T-helper 2 cell (primary cell): ENCODE measurements at regions not wholly inside any gene's neighbourhood (a gene's known extent, or its start where the extent isn't known, plus 50 kb on each side); places are given as distances from the start of the nearest gene placed in this dataset.
A peak's percentile ranks its signal among the peaks of the same experiment; 100 is the strongest.
"Not testable (repeated sequence)": the region's sequence is repeated elsewhere in the genome, so short reads cannot be mapped to it uniquely, and the experiment has no call there.

Experiments
- DNase-seq, 5 experiments: peaks; one replicate each; pipeline versions ENCODE4 v3.0.0 to v3.0.0-alpha.2; 2012 to 2022

DNA sequence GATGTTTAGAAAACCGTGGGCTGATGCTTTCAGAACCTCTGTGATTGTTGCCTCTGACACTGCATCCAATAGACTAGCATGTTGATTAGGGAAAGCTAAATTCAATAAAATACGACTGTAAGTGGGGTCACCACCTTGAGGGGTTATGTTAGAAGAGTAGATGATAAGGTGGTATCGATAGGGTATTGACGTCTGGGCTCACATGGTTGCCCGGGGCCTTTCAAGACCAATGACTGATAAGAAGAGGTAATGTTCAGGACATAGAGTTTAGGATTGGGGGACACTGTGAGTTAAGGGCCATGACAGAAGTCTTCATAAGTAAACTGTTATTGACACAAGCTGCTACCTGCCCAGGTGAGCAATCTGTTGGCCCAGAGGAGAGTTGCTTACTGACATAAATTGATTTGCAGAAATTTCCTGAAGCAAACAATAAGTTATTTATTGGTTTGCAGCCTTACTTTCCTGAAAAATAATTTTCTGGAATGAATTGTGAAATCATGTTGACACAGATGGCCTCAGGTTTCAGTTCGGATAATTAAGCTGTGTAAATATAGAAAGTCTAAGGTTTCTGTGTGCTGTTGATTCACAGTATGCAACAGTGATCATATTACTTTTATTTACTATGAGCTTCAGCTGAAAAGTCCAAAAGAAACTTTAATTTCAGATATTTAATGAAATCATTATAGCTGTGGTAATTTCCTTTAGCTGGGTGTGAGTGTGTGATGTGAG lies 289.9 kb upstream of the PRSS16 start:
- peak in 1 of 5 experiments; percentile 0 for DNase-seq

DNA sequence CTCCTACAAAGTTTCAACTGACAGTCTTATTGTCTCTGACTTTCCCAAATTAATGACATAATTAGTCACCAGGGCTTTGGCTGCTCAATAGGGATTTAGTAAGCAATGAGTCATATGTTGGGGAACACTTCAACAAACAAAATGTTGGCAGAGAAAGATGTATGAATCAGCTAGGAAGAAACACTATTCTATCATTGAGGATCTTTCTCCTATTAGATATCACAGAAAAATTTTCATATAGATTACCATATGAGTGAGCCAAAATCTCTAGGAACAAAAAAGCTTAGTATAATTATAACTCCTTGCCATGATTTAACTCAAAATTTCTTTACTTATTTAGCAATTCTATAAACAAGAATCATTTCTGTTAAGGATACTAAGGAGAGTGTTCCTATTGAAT lies 286.3 kb upstream of the PRSS16 start:
- not testable (repeated sequence) for DNase-seq

DNA sequence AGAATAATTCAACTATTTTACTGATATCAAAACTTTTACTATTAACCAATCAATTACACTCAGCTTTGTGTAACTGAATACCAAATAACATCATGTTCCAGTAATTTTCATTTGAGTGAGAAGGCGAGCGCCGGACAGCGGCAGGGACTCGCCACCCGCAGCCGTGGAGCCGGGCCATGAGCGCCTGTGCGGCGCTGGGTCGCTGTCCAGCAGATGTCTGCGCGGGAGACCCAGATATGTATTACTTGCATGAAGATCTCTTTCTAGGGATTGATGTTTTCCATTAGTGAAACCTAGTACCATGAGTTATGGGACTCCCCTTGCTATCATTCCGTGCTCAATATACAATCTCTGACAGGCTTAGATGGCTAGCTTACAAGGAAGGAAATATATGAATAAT lies 245.1 kb upstream of the PRSS16 start:
- no peak for DNase-seq

DNA sequence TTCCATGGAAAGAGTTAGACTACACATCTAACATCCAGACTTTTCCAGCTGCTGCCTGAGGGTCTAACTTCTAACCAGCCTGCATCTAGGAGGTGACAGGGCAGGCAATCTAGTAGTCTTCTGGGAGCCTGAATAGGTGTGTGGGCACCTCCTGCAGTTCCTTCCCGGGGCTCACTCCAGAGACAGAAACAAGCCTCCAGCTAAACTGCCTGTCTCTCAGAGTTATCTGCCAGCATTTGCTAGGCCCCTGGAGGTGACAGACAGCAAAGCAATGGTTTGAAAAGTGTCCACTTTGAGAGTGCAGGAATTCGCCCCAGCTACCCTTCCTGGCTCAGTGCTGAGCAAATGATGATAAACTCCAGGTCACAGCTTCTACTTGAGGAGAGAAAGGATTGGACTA lies 240.5 kb upstream of the PRSS16 start:
- no peak for DNase-seq

DNA sequence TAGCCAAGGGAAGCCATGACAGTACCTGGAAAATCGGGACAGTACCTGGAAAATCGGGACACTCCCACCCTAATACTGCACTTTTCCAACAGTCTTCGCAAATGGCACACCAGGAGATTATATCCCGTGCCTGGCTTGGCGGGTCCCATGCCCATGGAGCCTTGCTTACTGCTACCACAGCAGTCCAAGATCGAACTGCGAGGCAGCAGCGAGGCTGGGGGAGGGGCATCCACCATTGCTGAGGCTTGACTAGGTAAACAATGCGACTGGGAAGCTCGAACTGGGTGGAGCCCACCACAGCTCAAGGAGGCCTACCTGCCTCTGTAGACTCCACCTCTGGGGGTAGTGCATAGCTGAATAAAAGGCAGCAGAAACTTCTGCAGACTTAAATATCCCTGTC lies 238.9 kb upstream of the PRSS16 start:
- DNase-seq: not testable (repeated sequence)

DNA sequence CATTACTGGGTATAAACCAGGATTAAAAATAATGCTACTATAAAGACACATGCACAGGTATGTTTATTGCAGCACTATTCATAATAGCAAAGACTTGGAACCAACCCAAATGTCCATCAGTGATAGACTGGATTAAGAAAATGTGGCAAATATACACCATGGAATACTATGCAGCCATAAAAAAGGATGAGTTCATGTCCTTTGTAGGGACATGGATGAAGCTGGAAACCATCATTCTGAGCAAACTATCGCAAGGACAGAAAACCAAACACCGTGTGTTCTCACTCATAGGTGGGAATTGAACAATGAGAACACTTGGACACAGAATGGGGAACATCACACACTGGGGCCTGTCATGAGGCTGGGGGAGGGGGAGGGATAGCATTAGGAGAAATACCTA lies 233.4 kb upstream of the PRSS16 start:
- not testable (repeated sequence) for DNase-seq

DNA sequence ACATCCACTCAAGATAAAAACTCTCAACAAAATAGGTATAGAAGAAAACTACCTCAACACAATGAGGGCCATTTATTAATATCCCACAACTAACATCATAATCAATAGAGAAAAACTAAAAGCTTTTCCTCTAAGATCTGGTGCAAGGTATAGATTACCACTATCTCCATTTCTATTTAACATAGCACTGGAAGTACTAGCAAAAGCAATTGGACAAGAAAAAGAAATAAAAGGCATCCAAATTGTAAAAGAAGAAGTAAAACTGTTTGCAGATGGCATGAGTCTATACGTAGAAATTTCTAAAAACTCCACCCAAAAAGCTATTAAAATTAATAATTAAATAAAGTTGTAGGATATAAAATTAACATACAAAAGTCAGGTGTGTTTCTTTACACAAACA lies 230.8 kb upstream of the PRSS16 start:
- DNase-seq: no peak

DNA sequence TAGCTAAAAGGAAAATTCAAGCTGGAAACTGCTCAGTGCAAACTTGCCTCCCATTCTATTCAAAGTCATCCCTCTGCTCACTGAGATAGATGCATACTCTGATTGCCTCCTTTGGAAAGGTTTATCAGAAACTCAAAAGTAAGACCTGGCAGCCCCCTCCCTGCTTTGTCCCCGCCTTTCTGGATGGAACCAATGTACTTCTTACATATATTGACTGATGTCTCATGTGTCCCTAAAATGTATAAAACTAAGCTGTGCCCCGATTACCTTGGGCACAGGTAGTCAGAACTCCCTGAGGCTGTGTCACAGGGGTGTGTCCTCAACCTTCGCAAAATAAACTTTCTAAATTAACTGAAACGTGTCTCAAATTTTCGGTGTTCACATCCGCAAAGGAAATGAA lies 229.1 kb upstream of the PRSS16 start:
- DNase-seq: not testable (repeated sequence)

DNA sequence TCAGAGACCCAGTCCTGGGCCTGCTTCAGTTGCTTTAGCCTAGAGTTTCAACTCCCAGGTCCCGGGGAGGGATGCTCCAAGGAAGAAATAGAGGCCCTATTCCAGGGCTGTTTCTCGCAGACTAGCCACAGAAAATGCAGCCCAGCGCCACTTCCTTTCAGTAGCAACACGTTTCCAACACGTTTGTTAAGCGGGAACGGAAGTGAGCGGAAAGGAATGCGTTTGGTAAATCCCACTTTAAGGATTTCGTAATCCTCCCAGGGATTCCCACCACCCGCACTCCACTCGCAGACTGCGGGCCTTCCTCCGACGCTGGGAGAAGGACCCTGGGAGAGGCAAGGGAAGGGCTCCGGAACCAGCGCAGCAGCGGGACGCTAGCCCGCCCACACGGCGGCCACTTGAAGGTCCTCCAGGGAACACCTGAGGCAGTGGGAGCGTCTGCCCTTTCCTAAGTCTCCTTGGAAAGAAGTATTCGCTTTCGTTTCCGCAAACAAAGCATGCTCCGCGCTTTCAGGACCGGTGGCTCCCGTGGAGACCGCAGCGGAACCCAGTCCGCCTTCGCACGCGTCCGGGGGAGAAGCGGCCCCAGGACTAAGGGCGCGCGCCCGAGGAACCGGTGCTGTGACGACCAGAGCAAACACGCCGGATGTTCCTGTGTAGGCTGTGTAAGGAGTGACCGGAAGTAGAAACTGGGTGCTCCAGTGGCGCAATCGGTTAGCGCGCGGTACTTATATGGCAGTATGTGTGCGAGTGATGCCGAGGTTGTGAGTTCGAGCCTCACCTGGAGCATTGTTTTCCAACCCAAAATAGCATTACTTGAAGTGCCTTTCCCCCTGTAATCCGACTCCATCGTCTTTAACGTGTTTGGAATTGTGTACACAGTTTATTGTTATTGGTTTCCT lies 227.6 kb upstream of the PRSS16 start:
- DNase-seq: peak in 3 of 5 experiments; percentile 8 to 48 (median 24)

DNA sequence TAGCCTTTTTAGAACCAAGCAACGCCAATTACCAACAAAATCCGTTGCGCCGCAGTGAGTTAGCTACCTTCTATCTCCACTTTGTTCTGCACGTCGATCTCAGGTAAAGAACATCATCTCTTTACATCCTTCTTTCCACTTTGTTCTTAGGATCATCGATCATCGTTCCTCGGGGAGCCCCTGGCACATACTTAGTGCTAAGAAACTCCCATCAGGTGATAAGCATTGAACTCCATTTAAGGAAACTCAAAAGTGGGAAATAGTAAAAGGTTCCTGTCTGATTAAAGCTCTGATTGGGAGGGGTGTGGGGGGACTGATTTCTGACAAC lies 227.0 kb upstream of the PRSS16 start:
- DNase-seq: no peak

DNA sequence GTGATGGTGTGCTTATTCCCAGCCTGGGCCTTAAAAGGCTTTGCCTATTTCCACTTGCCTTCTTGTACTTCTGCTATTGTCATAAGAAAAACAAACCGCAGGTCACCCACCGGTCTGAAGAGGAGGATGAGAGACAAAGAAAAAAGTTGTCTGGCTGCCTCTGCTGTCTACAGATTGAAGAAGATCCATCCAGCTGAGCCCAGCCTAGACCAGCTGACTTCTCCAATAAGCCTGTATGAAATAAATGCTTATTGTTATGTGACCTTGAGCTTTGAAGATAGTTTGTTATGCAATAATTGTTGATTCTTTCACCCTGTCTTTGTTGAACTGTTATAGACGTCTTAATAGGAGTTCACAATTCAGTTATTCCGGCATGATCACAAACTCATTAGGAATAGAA lies 223.8 kb upstream of the PRSS16 start:
- no peak for DNase-seq

DNA sequence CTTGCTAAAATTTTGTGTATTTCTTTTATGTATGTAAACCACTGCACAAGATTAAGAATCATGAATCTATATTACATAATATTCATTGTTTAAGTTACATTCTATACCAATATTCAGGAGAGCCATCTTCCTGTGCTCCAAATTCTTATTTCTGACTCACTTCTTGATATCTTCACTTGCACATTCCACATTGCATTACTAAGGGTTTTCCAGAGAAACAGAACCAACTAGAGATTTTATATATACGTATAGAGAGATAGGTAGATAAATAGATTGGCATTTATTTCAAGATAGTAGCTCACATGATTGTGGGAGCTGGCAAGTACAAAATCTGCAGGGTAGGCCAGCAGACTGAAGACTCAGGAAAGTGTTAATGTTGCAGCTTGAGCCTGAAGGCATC lies 222.2 kb upstream of the PRSS16 start:
- DNase-seq: no peak

DNA sequence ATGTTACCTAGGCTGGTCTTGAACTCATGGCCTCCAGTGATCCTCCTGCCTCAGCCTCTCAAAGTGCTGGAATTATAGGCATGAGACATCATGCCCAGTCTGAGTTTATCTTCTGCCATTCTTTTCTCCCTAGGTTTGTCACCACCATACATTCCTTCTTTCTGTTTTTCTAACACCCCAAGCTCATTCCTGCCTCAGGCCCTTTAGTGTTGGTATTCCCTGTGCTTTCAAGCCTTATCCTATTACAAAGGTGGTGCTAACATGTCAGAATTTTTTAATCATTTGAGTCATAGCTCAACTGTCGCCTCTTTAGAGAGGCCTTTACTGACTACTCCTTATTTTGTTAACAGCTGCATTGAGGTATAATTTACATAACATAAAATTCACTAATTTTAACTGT lies 221.1 kb upstream of the PRSS16 start:
- DNase-seq: no peak

DNA sequence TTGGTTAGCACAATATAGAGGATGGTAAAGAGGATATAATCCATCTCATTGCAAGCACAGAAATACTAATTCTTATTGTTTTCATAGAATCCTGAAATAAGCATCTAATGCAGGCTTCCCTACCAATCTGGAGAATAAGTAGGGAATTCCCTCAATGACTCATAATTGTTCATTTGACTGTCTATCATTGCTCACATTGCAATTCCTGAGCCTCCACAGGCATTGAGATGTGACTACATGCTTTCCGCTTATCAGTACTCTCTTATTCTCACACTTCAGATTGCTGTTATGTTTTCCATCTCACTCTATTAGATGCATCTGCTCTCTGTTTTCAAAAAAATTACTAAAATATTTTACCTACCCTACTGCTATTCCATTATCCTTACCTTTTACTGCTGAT lies 216.2 kb upstream of the PRSS16 start:
- DNase-seq: no peak

DNA sequence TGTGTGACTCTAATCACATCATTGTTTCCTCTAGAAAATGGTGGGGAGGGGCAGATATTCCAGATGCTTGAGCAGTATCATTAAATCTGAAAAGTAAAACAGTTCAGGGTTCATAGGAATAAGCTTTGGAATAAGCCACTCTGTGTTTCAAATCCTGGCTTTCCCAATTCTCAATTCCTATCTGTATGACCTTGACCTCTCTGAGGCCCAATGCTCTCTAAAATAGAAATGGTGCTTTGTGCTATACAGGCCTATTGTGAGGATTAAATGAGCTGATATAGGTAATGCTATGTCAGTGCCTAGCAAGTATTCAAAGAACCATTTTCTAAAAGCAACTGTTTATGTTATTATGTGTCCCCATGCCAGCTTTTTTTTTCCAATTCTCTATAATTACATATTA lies 209.0 kb upstream of the PRSS16 start:
- no peak for DNase-seq

DNA sequence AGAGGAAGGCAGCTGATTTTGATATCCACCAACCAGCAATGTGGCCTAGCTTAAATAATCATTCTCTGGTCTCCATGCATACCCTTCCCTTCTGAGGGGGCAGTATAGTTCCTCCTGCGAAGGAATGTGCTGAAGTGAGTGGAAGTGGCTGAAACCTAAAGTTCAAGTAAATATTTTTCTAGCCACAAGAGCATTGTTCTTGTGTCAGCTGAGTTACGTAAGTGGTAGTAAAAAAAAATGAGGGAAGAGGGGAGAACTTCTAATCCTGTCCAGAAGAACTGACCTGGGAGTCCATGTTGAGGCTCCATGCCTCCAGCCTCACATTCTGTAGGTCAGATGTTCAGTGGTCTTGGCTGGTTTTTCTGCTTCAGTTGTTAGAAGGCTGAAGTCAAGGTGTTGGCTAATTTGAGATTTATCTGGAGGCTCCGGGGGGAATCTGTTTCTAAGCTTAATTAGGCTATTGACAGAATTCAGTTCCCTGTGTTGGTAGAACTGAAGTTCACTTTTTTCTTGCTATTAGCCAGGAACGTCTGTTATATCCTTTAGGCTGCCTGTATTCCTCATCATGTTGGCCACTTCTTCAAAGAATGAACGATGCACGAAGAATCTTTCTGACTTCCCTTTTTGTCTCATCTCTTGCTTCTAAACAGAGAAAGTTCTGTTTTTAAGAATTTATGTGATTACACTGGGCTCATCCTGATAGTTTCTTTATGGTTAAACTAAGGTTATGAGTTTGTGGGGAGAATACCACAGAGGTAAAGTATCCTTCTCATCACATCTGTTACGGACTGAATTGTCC lies 207.1 kb upstream of the PRSS16 start:
- DNase-seq: no peak

DNA sequence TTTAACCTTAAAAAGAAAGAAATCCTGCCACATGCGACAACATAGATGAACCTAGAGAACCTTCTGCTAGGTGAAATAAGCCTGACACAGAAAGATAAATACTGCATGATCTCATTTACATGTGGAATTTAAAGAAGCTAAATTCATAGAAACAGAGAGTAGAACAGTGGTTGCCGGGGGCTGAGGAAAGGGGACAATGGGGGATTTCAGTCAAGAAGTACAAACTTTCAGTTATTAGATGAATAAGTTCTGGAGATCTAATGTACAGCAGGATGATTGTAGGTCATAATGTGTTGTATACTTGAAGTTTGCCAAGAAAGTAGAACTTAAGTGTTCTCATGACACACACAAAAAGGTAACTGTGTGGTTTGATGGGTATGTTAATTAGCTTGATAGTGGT lies 204.3 kb upstream of the PRSS16 start:
- no peak for DNase-seq

DNA sequence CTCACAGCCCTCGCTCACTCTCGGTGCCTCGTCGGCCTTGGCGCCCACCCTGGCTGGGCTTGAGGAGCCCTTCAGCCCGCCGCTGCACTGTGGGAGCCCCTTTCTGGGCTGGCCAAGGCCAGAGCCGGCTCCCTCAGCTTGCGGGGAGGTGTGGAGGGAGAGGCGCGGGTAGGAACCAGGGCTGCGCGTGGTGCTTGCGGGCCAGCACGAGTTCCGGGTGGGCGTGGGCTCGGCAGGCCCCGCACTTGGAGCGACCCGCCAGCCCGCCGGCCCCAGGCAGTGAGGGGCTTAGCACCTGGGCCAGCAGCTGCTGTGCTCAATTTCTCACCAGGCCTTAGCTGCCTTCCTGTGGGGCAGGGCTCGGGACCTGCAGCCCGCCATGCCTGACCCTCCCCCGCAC lies 202.4 kb upstream of the PRSS16 start:
- not testable (repeated sequence) for DNase-seq

DNA sequence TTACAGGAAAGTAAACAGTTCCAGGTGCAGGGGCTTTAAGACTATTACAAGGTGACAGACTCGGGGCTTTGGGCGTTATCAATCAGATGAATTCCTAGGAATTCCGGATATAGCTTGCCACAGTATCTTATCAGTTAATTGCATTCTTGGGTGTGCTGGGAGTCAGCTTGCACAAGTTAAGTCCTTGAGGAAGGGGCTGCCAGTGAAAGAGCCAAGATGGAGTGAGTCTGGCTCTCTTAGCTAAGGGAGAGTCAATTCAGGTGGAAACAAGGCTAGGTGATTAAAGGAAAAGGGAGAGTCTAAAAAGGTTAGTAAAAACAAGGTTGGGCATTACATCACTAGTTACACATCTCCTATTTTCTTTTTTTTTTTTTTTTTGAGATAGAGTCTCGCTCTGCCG lies 199.8 kb upstream of the PRSS16 start:
- not testable (repeated sequence) for DNase-seq

DNA sequence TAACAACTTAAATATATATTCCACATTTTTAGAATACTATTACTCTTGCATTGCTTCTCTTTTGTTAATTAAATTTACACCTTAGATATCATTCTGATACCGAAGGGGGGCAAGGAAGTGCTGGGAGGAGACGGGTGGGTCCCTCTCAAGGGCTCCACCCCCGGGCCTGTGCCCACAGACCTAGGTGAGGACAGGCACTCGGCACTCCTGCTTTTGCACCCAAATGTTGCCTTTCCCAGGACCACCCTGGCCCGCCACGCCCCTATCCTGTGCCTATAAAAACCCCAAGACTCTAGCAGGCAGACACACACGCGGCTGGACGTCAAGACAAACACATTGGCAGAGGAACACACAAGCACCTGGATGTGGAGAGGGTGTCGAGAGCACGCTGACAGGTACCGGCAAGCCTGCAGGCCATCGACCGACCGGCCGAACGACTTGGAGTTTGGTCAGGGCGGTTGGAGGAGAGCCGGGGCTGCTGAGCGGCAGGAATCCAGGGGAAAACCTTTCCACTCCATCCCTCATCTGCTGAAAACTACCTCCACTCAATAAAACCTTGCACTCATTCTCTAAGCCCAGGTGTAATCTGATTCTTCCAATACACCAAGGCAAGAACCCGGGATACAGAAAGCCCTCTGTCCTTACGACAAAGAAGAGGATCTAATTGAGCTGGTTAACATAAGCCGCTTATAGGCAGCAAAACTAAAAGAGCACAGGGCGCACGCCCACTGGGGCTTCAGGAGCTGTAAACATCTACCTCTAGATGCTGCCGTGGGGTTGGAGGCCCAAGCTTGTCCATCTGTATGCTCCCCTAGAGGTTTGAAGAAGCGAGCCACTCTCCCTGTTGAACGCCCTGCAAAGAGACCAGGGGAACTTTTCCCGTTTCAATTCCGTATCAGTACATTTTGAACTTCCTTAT lies 197.4 kb upstream of the PRSS16 start:
- no peak for DNase-seq

DNA sequence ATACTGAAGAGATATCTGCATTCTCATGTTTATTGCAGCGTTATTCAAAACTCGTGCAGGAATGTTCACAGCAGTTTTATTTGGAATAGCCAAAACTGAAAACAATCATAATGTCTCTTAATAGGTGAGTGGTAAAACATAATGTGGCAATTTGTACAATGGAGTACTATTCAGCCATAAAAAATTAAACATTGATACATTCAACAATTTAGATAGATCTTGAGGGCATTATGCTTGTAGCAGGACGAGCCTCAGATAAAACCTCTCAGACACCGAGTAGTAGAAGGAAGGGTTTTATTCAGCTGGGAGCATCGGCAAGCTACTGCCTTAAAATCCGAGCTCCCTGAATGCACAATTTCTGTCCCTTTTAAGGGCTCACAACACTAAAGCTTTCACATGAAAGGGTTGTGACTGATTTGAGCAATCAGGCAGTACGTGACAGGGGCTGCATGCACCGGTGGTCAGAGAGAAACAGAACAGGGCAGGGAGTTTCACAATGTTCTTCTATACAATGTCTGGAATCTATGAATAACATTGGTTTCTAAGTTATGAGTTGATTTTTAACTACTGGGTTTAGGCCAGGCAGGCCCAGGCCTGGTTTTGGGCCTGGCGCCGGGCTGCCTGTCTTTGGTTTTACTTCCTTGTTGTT lies 195.3 kb upstream of the PRSS16 start:
- not testable (repeated sequence) for DNase-seq

DNA sequence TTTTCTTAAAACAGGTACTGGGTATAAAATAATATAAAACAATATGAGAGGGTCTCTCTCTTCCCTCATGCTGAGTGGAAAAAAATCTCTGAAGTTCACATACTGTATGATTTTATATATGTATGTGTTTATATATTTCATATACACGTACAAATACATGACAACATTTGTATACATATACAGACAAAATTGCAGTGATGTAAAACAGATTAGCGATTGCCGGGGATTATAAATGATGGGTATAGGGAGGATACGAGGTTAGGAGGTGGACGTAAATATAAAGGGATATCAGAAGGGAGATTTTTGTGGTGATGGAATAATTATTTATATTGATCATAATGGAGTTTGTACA lies 194.8 kb upstream of the PRSS16 start:
- no peak for DNase-seq
